ENCODE measurements at regions not wholly inside any gene's neighbourhood (a gene's known extent, or its start where the extent isn't known, plus 50 kb on each side); places are given as distances from the start of the nearest gene placed in this dataset.

- Histone ChIP-seq H3K9ac (ENCODE audit: low read depth, low read length) (no peak overlapping the region), H3K56ac (ENCODE audit: extremely low read depth, insufficient read depth, low read length) (no peak overlapping the region), H3K23ac (ENCODE audit: low read depth, low read length) (no peak overlapping the region), H3K27ac (ENCODE audit: insufficient read depth, low read length) (no peak overlapping the region), H3K79me1 (ENCODE audit: low read depth in 1 of 2, low read length in 2 of 2) (no peaks in the 10 kb centered on the region), H2AK5ac (ENCODE audit: low read depth, low read length) (no peak overlapping the region), H4K8ac (ENCODE audit: low read depth in 2 of 2, low read length in 2 of 2) (no peak overlapping the region), H3K4me1 (ENCODE audit: control insufficient read depth, insufficient read depth, low read length) (no peaks in the 10 kb centered on the region; the same call in 1 of the 2 replicates), H3K27me3 (ENCODE audit: control insufficient read depth, insufficient read depth, low read length) (peaks cover 5% of the 10 kb centered on the region), H2AFZ (replicated peaks; ENCODE audit: low read length, poor library complexity) (no peak overlapping the region), H3K36me3 (ENCODE audit: control insufficient read depth, insufficient read depth, low read length) (no peaks in the 10 kb centered on the region), H4K91ac (ENCODE audit: insufficient read depth, low read depth, low read length) (no peak overlapping the region), H3K9me1 (ENCODE audit: insufficient read depth, low read length) (no peaks in the 10 kb centered on the region), H3K14ac (replicated peaks; ENCODE audit: low read depth, low read length) (no peak overlapping the region), H3K4ac (ENCODE audit: low read depth, low read length) (no peak overlapping the region), H2BK15ac (ENCODE audit: low read depth, low read length) (no peak overlapping the region), H2AK9ac (replicated peaks; ENCODE audit: low read depth, low read length, poor library complexity) (no peak overlapping the region), H2BK20ac (ENCODE audit: low read depth, low read length) (no peak overlapping the region), H3K4me2 (ENCODE audit: low read depth, low read length) (no peak overlapping the region), H3K4me3 (ENCODE audit: insufficient read depth, low read depth, low read length) (no peak overlapping the region), H3K9me3 (ENCODE audit: control insufficient read depth, insufficient read depth, low read length) (no peaks in the 10 kb centered on the region), H4K5ac (ENCODE audit: low read depth, low read length) (no peak overlapping the region), H2BK120ac (ENCODE audit: low read depth, low read length) (no peak overlapping the region), H3K18ac (ENCODE audit: low read depth, low read length) (no peak overlapping the region), H2BK5ac (ENCODE audit: low read depth, low read length, poor library complexity, severe bottlenecking) (no peak overlapping the region), H4K20me1 (ENCODE audit: insufficient read depth, low read length) (no peaks in the 10 kb centered on the region)
- in situ Hi-C loops (cut with MboI; ENCODE audit: low sequenced_read_pairs) (no loop called here), dilution Hi-C loops (cut with HindIII; ENCODE audit: low sequenced_read_pairs, unreplicated experiment) (no loop called here), intact Hi-C loops (cut with micrococcal nuclease) (no loop called here)
- no TSS peak for BruUV-seq (replicated peaks)
- ChIA-PET POLR2A (ENCODE audit: unreplicated experiment) (no interaction called here), CTCF (no interaction called here)
- DNase-seq, result no peak
- TF ChIP-seq RAD21 (IDR thresholded peaks at IDR 0.05; ENCODE audit: low read length), result no peak
- no peak for TF ChIP-seq RFX5 (IDR thresholded peaks at IDR 0.05; ENCODE audit: low read depth, low read length)
- no peak for TF ChIP-seq MXI1 (IDR thresholded peaks at IDR 0.05; ENCODE audit: borderline replicate concordance, low read depth, low read length)
- no peak for TF ChIP-seq NFE2L2 (IDR thresholded peaks at IDR 0.05; ENCODE audit: low read depth, low read length)
- TF ChIP-seq CEBPB (IDR thresholded peaks at IDR 0.05; ENCODE audit: low read depth, low read length), result no peak
- TF ChIP-seq, protein P1, sequence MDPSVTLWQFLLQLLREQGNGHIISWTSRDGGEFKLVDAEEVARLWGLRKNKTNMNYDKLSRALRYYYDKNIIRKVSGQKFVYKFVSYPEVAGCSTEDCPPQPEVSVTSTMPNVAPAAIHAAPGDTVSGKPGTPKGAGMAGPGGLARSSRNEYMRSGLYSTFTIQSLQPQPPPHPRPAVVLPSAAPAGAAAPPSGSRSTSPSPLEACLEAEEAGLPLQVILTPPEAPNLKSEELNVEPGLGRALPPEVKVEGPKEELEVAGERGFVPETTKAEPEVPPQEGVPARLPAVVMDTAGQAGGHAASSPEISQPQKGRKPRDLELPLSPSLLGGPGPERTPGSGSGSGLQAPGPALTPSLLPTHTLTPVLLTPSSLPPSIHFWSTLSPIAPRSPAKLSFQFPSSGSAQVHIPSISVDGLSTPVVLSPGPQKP (IDR thresholded peaks at IDR 0.05; ENCODE audit: borderline replicate concordance, low read depth, low read length), result no peak
- no peak for TF ChIP-seq MAFK (IDR thresholded peaks at IDR 0.05; ENCODE audit: low read depth, low read length)
- TF ChIP-seq, protein P2, sequence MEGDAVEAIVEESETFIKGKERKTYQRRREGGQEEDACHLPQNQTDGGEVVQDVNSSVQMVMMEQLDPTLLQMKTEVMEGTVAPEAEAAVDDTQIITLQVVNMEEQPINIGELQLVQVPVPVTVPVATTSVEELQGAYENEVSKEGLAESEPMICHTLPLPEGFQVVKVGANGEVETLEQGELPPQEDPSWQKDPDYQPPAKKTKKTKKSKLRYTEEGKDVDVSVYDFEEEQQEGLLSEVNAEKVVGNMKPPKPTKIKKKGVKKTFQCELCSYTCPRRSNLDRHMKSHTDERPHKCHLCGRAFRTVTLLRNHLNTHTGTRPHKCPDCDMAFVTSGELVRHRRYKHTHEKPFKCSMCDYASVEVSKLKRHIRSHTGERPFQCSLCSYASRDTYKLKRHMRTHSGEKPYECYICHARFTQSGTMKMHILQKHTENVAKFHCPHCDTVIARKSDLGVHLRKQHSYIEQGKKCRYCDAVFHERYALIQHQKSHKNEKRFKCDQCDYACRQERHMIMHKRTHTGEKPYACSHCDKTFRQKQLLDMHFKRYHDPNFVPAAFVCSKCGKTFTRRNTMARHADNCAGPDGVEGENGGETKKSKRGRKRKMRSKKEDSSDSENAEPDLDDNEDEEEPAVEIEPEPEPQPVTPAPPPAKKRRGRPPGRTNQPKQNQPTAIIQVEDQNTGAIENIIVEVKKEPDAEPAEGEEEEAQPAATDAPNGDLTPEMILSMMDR (conservative IDR thresholded peaks at IDR 0.05; ENCODE audit: low read depth, low read length), result no peak
- no peak for TF ChIP-seq SMC3 (IDR thresholded peaks at IDR 0.05; ENCODE audit: low read depth, low read length)
- TF ChIP-seq FOS (IDR thresholded peaks at IDR 0.05; ENCODE audit: low read depth, low read length), result no peak
- no peak for TF ChIP-seq CHD1 (IDR thresholded peaks at IDR 0.05; ENCODE audit: low read depth, low read length)
- no peak for TF ChIP-seq RCOR1 (IDR thresholded peaks at IDR 0.05; ENCODE audit: insufficient replicate concordance, low read length)
- TF ChIP-seq MAZ (IDR thresholded peaks at IDR 0.05; ENCODE audit: borderline replicate concordance, low read depth, low read length), result no peak
- no peak for TF ChIP-seq BHLHE40 (IDR thresholded peaks at IDR 0.05; ENCODE audit: low read depth, low read length)
- WGBS, 2 experiments (ENCODE audit: extremely low coverage in 2 of 2, insufficient read length in 1 of 2), result no CpG with 5 or more reads among the region's 1 CpG
- ATAC-seq (ENCODE audit: low read depth), result no peak
Measured at GRCh38 chr13:47646298-47646697, 354.8 kb downstream of the SUCLA2 start.
